D341Med (cell line): ENCODE measurements at regions not wholly inside any gene's neighbourhood (a gene's known extent, or its start where the extent isn't known, plus 50 kb on each side); places are given as distances from the start of the nearest gene placed in this dataset.
"Not testable (repeated sequence)": the region's sequence is repeated elsewhere in the genome, so short reads cannot be mapped to it uniquely, and the experiment has no call there.

Experiments
- DNase-seq: peaks from one replicate; pipeline ENCODE4 v3.0.0; 2012; ENCODE audit warnings: low spot score

- DNase-seq, result no peak
These were observed 220.6 kb downstream of the TPBG start for GRCh38 chr6:82584194-82584695.

DNA sequence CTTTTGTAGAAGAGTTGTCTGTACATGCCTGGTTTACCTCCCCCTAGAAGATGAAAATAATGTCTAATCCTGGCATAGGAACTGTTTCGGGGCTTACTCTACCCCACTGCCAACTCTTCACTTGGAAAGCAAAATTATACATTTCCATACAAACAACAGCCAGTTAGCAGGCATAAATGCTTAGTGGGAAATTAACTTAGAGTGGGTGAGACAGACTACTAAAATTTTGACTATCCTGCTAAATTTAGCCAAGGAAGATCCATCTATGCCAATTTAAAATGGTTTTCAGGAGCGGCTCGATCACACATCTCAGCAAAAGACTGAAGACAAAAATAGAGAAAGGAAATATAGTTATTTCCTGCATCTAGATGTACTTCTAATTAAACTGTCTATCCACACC, 221.2 kb downstream of the TPBG start:
- DNase-seq, result no peak

- DNase-seq, result no peak
These were observed 224.4 kb downstream of the TPBG start for GRCh38 chr6:82588020-82588419.

DNA sequence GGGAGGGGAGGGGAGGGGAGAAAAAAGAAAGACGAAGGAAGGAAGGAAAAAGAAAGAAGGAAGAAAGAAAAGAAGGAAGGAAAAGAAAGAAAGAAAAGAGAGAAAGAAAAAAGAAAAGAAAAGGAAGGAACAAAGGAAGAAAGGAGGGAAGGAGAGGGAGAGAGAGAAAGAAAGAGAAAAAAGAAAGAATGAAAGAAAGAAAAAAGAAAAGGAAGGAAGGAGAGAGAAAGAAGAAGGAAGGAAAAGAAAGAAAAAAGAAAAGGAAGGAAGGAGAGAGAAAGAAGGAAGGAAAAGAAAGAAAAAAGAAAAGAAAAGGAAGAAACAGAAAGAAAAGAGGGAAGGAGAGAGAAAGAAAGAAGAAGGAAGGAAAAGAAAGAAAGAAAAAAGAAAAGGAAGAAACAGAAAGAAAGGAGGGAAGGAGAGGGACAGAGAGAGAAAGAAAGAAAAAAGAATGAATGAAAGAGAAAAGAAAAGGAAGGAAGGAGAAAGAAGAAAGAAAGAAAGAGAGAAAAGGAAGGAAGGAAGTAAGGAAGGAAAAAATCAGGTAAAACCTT, 225.3 kb downstream of the TPBG start:
- no peak for DNase-seq

- DNase-seq, result peak; percentile 22
These were observed 226.0 kb downstream of the TPBG start for GRCh38 chr6:82589509-82590206.

DNA sequence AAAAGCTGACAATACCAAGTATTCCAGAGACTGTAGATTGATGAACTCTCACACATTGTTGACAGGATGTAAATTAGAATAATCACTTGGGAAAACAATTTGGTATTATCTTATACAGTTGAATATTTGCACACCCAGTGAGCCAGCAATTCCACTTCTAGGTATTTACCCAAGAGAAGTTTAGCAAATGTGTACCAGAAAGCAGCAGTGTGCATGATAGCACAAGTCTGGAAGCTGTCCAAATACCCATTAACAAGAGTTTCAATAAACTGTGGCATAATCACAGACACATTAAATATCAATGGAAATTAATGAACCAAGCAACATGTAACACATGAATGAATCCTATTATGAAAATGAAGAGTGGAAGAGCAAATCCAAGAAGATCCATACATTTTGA, 233.6 kb downstream of the TPBG start:
- DNase-seq, result no peak

- DNase-seq, result no peak
These were observed 239.2 kb downstream of the TPBG start for GRCh38 chr6:82602776-82603175.

GRCh38 chr6:82603871-82604270, 240.3 kb downstream of the TPBG start:
- no peak for DNase-seq

DNA sequence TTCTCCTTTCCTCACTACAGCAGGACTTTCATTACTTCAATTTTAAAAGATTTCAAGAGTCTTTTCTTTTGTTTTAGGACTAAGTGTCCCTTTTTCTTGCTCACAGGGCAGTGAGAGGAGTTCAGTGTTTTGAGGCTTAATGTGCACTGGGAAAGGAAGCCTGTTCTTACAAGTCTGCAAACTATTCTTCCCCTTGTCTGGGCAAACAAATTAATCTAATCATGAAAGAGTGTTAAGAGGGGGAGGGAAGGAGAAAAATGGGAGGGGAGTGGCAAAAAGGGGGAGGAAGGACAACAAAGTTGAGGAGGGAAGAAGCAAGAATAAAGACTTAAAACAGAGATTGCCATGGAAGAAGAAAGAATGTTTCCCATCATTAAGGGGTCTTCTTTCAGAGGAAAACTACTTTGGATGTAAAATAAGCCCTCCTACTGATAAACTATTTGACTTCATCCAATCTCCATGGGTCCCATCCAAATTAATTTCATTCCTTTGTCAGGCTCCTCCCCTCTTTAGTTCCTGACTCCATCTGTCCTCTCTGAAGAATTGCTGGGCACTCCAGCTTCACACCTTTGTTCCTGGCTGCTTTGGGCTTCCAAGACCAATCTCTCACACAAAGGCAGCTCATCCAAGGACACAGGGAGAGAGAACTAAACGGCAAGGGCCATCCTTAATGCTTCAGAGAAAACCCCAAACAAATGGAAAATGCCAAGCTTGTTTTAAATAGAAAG, 244.5 kb downstream of the TPBG start:
- DNase-seq, result no peak

DNA sequence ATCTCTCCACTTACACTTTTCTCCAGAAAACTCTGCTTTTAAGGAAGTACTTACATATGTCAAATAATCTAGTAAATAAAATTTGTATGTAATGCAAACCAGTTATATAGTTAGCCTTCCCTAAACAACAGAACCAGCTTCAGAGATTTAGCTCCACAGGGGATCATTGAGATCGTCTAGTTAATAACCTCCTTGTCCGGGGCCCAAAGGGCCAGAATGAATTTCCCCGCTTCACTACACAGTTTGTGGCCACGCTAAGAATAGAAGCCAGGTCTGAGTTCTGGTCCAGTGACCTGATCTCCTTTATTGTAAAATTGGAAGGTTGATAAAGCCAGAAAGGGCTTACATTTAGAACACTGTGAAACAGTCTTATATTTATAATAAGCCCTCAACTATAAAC, 245.2 kb downstream of the TPBG start:
- no peak for DNase-seq

GRCh38 chr6:82611751-82612150, 248.1 kb downstream of the TPBG start:
- no peak for DNase-seq

- no peak for DNase-seq
These were observed 248.9 kb downstream of the TPBG start for GRCh38 chr6:82612475-82613039.

DNA sequence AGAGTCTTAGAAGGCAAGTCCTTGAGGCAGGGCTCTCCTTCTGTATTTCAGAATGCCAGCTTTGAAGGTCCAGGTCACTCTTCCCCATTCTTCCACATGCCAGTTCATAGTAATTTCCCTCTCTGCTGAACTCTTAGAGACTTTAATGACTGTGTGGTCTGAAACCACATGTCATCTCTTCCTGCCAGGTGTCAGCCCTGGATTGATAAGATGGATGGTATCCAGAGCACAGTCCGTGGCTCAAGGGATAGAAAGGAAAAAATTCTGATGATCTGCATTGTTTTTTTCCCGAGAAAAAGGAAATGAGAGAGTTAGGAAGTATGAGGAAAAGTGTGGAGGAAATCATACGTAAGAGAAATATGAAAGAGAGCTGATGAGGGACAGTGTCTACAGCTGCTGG, 250.9 kb downstream of the TPBG start:
- no peak for DNase-seq

DNA sequence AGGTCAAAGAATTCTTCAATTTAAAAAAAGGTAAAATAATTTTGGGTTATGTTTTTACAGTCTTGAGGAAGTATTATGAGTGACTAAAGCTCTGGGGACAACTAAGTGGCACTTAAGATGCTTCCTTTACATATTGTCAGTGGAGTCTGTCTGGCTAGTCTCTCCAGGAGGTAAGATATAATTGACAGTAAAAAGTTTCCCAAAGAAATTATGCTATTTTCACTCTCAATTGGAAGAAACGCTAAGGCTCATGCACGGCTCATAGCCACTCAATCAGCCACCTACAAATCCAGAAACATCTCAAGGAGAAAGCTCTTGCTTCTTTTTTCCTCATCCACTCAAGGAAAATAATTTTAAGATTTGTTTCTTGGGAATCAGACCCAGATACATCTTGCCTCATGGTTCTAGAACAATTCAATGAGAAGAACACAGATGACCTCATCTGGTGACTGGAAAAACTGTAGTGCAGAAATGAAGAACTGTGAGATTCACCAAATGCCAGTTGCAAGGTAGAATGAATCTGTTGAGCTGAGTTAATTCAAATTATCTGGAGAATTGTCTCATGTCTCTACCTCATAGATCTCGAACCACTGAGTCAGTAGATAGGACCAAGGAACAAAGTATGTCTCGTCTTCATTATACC, 252.9 kb downstream of the TPBG start:
- DNase-seq, result no peak

- DNase-seq, result no peak
These were observed 254.0 kb downstream of the TPBG start for GRCh38 chr6:82617648-82618047.

- DNase-seq, result no peak
These were observed 256.0 kb downstream of the TPBG start for GRCh38 chr6:82619573-82619972.

GRCh38 chr6:82622461-82622860, 258.8 kb downstream of the TPBG start:
- DNase-seq, result no peak

DNA sequence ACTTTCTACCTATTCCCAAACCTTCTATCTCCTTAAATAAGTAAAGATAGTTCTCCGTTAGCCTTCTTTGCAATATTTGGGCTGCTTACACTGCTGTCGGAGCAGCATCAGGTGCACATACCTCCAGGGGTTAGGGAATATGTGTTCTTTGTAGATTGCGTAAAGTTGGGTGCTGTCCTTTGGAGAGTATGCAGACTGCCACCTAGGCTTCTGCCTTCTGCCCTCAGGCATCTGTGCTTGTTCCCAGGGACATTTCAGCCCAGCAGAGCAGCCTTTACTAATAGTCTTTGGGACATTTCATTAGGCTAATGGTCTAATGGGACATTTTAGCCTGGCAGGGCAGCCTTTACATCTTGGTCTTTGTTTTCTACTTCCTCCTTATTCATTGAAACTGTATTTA, 260.6 kb downstream of the TPBG start:
- DNase-seq, result no peak

DNA sequence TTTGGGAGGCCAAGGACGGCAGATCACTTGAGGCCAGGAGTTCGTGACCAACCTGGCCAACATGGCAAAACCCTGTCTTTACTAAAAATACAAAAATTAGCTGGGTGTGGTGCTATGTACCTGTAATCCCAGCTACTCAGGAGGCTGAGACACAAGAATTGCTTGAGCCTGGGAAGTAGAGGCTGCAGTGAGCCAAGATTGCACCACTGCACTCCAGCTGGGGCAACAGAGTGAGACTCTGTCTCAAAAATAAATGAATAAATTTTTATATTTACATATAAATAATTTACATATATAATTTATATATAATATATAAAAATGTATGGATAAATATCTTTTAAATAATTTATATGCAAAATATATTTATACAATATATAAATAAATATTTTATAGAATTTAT, 263.3 kb downstream of the TPBG start:
- not testable (repeated sequence) for DNase-seq

- no peak for DNase-seq
These were observed 266.3 kb downstream of the TPBG start for GRCh38 chr6:82629921-82630320.

DNA sequence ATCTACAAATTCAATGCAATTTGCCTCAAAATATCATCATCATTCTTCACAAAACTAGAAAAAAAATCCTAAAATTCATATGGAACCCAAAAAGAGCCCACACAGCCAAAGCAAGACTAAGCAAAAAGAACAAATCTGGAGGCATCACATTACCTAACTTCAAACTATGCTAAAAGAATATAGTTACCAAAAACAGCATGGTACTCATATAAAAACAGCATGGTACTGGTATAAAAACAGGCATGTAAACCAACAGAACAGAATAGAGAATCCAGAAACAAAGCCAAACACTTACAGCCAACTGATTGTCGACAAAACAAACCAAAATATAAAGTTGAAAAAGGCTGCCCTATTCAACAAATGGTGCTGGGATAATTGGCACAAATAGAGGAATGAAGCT, 278.1 kb downstream of the TPBG start:
- DNase-seq, result no peak

DNA sequence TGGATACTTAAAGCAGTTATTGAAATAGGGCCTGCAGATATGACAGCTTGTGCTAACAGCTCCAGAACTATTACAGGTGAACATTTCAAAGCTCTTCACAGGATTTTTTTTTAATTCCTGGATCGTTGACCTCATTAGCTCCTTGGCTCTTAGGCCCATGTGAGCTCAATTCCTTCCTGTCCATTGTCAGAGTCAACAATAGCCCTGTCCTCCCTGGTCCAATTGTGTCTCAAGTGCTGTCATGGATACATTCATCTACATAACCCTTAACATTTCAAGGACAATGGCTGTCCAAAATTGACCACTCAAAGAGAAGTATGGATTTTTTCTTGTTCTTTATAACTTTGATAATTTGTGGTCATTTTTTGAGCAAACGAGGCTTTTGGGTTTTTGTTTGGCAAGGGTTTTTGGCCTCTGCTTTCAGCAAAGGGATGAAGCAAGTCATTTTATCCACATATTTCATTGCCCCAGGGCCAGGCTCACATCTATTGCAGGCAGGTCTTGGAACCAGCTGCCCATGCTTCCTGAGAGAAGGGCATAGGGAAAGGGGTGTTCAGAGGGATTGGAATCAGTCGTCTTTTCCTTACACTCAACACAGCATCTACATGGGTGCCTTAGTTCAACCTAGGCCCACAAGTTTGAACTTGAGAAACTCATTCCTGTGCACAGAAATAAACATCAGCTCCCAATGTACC, 282.1 kb downstream of the TPBG start:
- DNase-seq, result no peak
